ENCODE measurements at regions not wholly inside any gene's neighbourhood (a gene's known extent, or its start where the extent isn't known, plus 50 kb on each side); places are given as distances from the start of the nearest gene placed in this dataset.

GRCh38 chr2:120511947-120512710, 166.2 kb downstream of the INHBB start:
- TF ChIP-seq SAFB2 (IDR thresholded peaks at IDR 0.05; ENCODE audit: borderline replicate concordance, low read depth, low read length, severe bottlenecking), result no peak
- no peak for TF ChIP-seq BDP1 (IDR thresholded peaks at IDR 0.05; ENCODE audit: insufficient read depth, insufficient read length)
- no peak for TF ChIP-seq EP300 (IDR thresholded peaks at IDR 0.05; ENCODE audit: low read length)
- TF ChIP-seq RBM14 (IDR thresholded peaks at IDR 0.05; ENCODE audit: borderline replicate concordance, insufficient read depth, low read depth, low read length), result no peak
- TF ChIP-seq BHLHE40 (IDR thresholded peaks at IDR 0.05; ENCODE audit: low read length), result no peak
- no peak for TF ChIP-seq FOXP1 (CRISPR knock-in tag; IDR thresholded peaks at IDR 0.05)
- TF ChIP-seq CEBPZ (IDR thresholded peaks at IDR 0.05; ENCODE audit: borderline replicate concordance, low read depth, low read length), result no peak
- TF ChIP-seq IRF1 (CRISPR knock-in tag; IDR thresholded peaks at IDR 0.05; ENCODE audit: borderline replicate concordance), result no peak
- no peak for TF ChIP-seq HCFC1 (IDR thresholded peaks at IDR 0.05; ENCODE audit: low read depth, low read length)
- TF ChIP-seq DDX20 (tag; IDR thresholded peaks at IDR 0.05; ENCODE audit: low read depth), result no peak
